Activated naive CD8-positive, alpha-beta T cell treated with anti-CD3 and anti-CD28 coated beads, Interleukin-2, amount 50 U/mL, for 24 hours (primary cell): ENCODE measurements at regions not wholly inside any gene's neighbourhood (a gene's known extent, or its start where the extent isn't known, plus 50 kb on each side); places are given as distances from the start of the nearest gene placed in this dataset.
"Not testable (repeated sequence)": the region's sequence is repeated elsewhere in the genome, so short reads cannot be mapped to it uniquely, and the experiment has no call there.

Experiments used
- ATAC-seq: fragments of 150-1000 bp; cut with Tn5 transposase; one replicate; pipeline ENCODE4 v1.10.0; 2021
- DNase-seq: peaks from one replicate; pipeline ENCODE4 v3.0.0; 2021
- H3K27ac Mint-ChIP-seq: one replicate; pipeline ENCODE4 v1.8.0; 2021; ENCODE audit warnings: mild to moderate bottlenecking, mixed read lengths
- H3K27me3 Mint-ChIP-seq: one replicate; pipeline ENCODE4 v1.8.0; 2021; ENCODE audit warnings: mixed read lengths
- H3K36me3 Mint-ChIP-seq: one replicate; pipeline ENCODE4 v1.8.0; 2021; ENCODE audit warnings: low read depth, mixed read lengths
- H3K4me1 Mint-ChIP-seq: one replicate; pipeline ENCODE4 v1.8.0; 2021; ENCODE audit warnings: mixed read lengths
- H3K4me3 Mint-ChIP-seq: one replicate; pipeline ENCODE4 v1.8.0; 2021; ENCODE audit warnings: mild to moderate bottlenecking, moderate library complexity, mixed read lengths
- H3K9me3 Mint-ChIP-seq: one replicate; pipeline ENCODE4 v1.8.0; 2021; ENCODE audit warnings: mixed read lengths

DNA sequence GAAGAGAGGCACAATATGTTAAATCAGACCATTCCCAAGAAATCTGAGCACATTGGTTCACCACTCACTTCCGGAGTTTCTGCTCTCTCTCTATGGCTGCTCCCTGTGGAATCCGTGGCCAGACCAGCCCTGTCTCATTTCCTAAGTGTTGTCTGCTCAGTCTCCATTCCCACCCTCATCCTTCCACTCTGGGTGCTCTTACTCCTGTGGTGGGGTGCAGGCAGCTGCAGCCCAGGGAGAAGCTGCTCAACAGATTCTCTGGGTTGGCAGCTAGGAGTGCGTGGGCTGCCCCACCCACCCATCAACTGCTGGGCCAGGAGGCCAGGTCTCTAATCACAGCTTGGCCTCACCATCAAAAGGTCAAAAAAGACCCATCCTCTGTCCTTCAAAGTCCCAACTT lies 98.3 kb downstream of the ARL4C start:
- no peak overlapping the region for H3K27ac Mint-ChIP-seq
- ATAC-seq (no peak), DNase-seq (no peak)
- H3K4me1 Mint-ChIP-seq, result peaks cover 63% of the 10 kb centered on the region
- H3K36me3 Mint-ChIP-seq, result no peaks in the 10 kb centered on the region
- no peak overlapping the region for H3K4me3 Mint-ChIP-seq
- no peaks in the 10 kb centered on the region for H3K9me3 Mint-ChIP-seq
- peaks cover 1% of the 10 kb centered on the region for H3K27me3 Mint-ChIP-seq

DNA sequence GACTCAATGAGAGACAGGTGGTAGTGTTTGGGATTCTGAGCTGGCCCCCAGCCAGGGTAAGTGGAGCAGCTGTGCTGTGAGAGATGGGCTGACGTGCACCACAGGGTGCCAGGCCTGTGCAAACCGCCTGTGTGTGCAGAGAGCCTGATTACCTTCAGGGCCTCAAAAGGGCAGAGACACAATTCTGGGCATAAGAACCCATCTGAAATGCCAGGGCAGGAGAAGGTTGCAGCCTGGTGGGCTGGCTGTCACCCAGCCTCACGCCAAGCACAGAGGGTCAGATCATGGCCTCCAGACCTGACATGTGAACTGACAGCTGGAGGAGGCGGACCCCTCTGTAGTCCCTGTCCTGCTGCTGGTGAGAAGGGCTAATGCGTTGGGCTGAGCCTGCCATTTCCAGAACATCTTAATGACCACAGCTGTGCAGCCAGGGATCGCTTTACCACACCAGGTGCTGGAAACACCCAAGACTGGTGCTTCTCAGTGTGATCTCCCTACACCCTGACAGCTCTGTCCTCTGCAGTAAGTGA lies 100.9 kb downstream of the ARL4C start:
- Mint-ChIP-seq H3K4me3 (no peak overlapping the region), H3K9me3 (no peaks in the 10 kb centered on the region), H3K27ac (no peak overlapping the region), H3K4me1 (peaks cover 66% of the 10 kb centered on the region), H3K27me3 (no peaks in the 10 kb centered on the region), H3K36me3 (no peaks in the 10 kb centered on the region)
- no peak for ATAC-seq
- DNase-seq, result no peak

DNA sequence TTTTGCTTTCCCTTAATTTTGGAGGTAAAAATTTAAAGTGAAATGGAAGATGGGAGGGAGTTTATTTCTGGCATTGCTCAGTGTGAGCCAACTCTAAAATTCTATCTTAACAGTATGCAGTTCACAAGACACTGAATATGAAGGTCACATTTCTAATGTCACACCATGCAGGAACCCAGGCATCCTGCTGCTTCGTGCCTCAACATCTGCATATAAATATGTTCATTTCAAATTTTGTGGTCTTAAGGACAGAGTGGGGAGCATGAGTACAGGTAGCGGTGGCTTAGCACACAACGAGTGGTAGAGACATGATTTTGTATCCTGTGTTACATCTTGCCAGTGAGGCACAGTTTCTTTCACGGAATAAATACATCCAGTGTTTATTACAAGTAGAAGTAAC lies 102.4 kb downstream of the ARL4C start:
- ATAC-seq, result peak; percentile 77

DNA sequence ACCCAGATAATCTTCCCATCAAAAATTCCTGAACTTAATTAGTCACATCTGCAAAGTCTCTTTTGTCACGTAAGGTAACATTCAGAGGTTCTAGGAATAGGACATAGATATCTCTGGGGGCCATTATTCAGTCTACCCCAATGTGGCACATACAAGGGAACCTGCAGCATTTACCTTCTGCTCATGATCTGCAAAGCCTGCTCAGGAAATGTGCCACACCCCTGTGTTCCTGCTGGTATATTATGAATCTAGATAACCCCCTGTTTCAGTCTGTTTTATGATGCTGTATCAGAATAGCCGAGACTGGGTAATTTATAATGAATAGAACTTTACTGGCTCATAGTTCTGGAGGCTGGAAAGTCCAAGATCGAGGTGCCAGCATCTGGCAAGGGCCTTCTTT lies 103.5 kb downstream of the ARL4C start:
- no peak overlapping the region for H3K4me3 Mint-ChIP-seq

More for the DNA sequence above, 102.4 kb downstream of the ARL4C start:
- no peaks in the 10 kb centered on the region for H3K27me3 Mint-ChIP-seq
- H3K36me3 Mint-ChIP-seq, result no peaks in the 10 kb centered on the region
- peaks cover 55% of the 10 kb centered on the region for H3K4me1 Mint-ChIP-seq
- no peaks in the 10 kb centered on the region for H3K9me3 Mint-ChIP-seq
- peak overlapping the region; percentile 4 for H3K27ac Mint-ChIP-seq
- no peak overlapping the region for H3K4me3 Mint-ChIP-seq
- no peak for DNase-seq

DNA sequence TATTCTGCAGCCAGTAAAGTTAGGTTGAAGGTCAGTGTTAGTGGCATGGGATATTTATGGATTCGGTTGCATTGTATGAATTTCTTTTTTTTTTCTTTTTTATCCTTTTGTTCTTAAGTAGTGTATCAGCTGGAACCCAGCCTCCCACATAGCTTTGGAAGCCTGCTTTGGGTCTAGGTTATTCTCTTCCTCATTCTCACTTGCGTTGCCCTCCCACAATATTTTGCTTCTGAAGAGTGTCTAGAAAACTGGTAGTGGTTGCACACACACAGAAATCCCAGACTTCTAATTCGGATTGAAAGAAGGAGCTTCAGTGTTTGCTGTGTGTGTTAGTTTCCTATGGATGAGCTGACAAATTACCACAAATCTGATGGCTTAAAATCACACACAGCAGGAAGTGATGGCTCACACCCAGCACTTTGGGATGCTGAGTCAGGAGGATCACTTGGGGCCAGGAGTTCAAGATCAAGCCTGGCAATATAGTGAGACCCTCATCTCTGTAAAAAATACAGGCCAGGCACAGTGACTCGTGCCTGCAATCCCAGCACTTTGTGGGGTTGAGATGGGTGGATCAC lies 104.8 kb downstream of the ARL4C start:
- peak overlapping the region; percentile 46 for H3K27ac Mint-ChIP-seq
- ATAC-seq, result no peak
- H3K36me3 Mint-ChIP-seq, result no peaks in the 10 kb centered on the region
- peaks cover 46% of the 10 kb centered on the region for H3K4me1 Mint-ChIP-seq
- no peak for DNase-seq
- no peaks in the 10 kb centered on the region for H3K27me3 Mint-ChIP-seq
- no peak overlapping the region for H3K4me3 Mint-ChIP-seq
- no peaks in the 10 kb centered on the region for H3K9me3 Mint-ChIP-seq

More for the DNA sequence above, 103.5 kb downstream of the ARL4C start:
- H3K9me3 Mint-ChIP-seq, result no peaks in the 10 kb centered on the region
- peak overlapping the region; percentile 28 for H3K27ac Mint-ChIP-seq
- DNase-seq, result no peak
- H3K4me1 Mint-ChIP-seq, result peaks cover 47% of the 10 kb centered on the region
- H3K36me3 Mint-ChIP-seq, result no peaks in the 10 kb centered on the region
- no peak for ATAC-seq
- no peaks in the 10 kb centered on the region for H3K27me3 Mint-ChIP-seq

DNA sequence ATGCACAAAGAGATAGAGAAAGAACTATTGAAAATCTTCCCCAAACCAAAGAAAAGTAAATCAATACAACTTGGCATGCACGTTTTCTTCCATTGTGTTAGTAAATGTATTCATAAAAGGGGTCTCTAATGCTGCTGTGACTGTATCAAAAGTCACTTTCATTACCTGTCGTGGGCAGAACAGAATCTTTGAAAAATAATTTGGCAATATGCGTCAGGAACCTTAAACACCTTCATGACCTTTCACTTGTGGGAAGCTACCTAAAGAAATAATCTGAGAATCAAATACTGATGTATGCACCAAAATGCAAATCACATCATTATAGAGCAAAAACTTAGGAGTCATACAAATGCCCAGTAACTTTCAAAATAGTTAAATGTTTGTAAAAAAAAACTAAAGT lies 105.3 kb downstream of the ARL4C start:
- no peaks in the 10 kb centered on the region for H3K36me3 Mint-ChIP-seq
- no peaks in the 10 kb centered on the region for H3K27me3 Mint-ChIP-seq
- H3K9me3 Mint-ChIP-seq, result no peaks in the 10 kb centered on the region
- ATAC-seq (no peak), DNase-seq (no peak)
- H3K4me3 Mint-ChIP-seq, result no peak overlapping the region
- peak overlapping the region; percentile 32 for H3K27ac Mint-ChIP-seq
- H3K4me1 Mint-ChIP-seq, result peaks cover 46% of the 10 kb centered on the region

DNA sequence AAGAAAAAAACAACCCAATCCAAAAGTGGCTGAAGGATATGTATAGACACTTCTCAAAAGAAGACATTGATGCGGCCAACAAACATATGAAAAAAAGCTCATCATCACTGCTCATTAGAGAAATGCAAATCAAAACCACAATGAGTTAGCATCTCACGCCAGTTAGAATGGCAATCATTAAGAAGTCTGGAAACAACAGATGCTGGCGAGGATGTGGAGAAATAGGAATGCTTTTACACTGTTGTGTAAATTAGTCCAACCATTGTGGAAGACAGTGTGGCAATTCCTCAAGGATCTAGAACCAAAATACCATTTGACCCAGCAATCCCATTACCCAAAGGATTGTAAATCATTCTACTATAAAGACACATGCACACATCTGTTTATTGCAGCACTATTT lies 107.2 kb downstream of the ARL4C start:
- H3K27ac Mint-ChIP-seq, H3K27me3 Mint-ChIP-seq, ATAC-seq, H3K36me3 Mint-ChIP-seq, DNase-seq, H3K9me3 Mint-ChIP-seq, H3K4me3 Mint-ChIP-seq: not testable (repeated sequence)
- H3K4me1 Mint-ChIP-seq, result peaks cover 38% of the 10 kb centered on the region

DNA sequence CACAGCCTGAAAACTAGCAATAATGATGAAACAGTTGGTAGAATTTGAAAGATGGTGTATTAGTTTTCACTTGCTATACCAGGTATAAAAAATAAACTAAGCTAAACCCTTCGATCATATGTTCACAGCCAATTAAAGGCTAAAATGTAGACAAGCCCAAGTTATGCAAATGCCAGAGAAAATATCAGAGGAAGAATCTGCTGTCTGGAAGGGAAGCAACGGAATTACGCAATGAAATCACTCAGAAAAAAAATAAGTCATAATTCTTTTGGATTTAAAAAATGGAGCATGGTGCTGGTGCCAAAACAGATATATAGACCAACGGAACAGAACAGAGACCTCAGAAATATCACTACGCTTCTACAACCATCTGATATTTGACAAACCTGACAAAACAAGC lies 108.3 kb downstream of the ARL4C start:
- Mint-ChIP-seq H3K9me3 (no peaks in the 10 kb centered on the region), H3K36me3 (no peaks in the 10 kb centered on the region), H3K27ac (no peak overlapping the region), H3K4me1 (peaks cover 27% of the 10 kb centered on the region), H3K27me3 (no peaks in the 10 kb centered on the region), H3K4me3 (no peak overlapping the region)
- ATAC-seq (no peak), DNase-seq (no peak)

DNA sequence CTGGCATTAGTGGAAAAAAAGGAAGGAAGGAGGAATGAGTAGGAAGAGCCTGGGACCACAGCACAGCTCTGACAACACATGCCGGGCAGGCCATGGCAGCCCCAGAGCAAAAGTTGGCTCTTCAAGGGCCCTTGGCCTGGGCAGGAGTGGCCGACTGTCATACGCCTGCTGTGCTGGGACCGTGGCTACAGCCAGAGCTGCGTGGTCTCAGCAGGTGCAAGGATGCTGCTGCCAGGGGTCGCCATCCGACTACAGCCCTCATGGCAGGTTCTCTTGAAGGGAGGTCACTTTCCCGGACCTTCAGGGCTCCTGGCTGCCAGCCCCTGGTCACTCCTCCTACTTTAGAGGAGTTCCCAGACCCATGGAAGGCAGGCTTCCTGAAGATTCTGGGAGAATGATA lies 109.9 kb downstream of the ARL4C start:
- DNase-seq (no peak), ATAC-seq (no peak)
- H3K4me3 Mint-ChIP-seq, result no peak overlapping the region
- H3K27ac Mint-ChIP-seq, result no peak overlapping the region
- H3K9me3 Mint-ChIP-seq, result no peaks in the 10 kb centered on the region
- no peaks in the 10 kb centered on the region for H3K27me3 Mint-ChIP-seq
- H3K4me1 Mint-ChIP-seq, result peaks cover 12% of the 10 kb centered on the region
- no peaks in the 10 kb centered on the region for H3K36me3 Mint-ChIP-seq

DNA sequence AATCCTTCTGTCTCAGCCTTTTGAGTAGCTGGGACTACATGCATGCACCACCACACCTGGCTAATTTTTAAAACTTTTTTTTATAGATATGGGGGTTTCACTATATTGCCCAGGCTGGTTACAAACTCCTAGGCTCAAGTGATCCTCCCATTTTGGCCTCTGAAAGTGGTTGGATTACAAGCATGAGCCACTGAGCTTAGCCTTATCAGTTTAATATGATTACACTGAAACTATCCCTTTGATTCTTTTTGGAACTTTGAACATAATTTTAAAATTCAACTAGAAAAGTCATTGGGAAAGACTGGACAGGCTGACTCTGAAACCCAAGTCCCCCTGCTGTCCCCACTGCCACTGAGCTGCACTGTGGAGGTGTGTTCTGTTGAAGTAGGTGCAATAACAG lies 114.8 kb downstream of the ARL4C start:
- no peak overlapping the region for H3K27ac Mint-ChIP-seq
- H3K27me3 Mint-ChIP-seq, result no peaks in the 10 kb centered on the region
- no peak overlapping the region for H3K4me3 Mint-ChIP-seq
- no peaks in the 10 kb centered on the region for H3K4me1 Mint-ChIP-seq
- DNase-seq (no peak), ATAC-seq (no peak)
- H3K9me3 Mint-ChIP-seq, result no peaks in the 10 kb centered on the region
- H3K36me3 Mint-ChIP-seq, result no peaks in the 10 kb centered on the region

DNA sequence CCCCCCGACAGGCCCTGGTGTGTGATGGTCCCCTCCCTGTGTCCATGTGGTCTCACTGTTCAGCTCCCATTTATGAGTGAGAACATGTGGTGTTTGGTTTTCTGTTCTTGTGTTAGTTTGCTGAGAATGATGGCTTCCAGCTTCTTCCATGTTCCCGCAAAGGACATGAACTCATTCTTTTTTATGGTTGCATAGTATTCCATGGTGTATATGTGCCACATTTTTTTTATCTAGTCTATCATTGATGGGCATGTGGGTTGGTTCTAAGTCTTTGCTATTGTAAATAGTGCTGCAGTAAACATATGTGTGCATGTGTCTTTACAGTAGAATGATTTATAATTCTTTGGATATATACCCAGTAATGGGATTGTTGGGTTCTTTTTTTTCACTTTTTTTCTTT lies 117.9 kb downstream of the ARL4C start:
- not testable (repeated sequence) for H3K27me3 Mint-ChIP-seq, DNase-seq, H3K36me3 Mint-ChIP-seq, ATAC-seq, H3K4me3 Mint-ChIP-seq, H3K9me3 Mint-ChIP-seq
- H3K27ac Mint-ChIP-seq, result peak overlapping the region; percentile 49
- peaks cover 18% of the 10 kb centered on the region for H3K4me1 Mint-ChIP-seq

DNA sequence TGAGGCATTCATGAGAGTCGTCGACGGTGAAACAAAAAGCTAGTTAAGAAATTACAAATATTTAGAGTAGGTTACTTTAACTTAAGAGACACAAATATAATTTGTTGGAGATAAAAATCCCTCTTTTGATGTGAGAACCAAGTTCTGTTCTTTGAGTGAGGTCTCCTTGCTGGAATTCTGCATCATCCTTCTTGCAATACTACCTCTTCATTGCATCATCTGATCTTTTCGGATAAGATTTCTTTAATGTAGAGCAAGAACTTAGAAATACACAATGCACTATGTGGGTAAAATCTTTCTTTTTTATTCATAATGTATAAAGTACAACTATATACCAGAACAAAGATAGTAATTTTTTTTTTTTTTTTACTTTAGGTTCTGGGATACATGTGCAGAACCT lies 118.4 kb downstream of the ARL4C start:
- DNase-seq, result no peak
- no peak for ATAC-seq
- Mint-ChIP-seq H3K36me3 (no peaks in the 10 kb centered on the region), H3K9me3 (no peaks in the 10 kb centered on the region), H3K4me1 (peaks cover 23% of the 10 kb centered on the region), H3K27ac (no peak overlapping the region), H3K4me3 (no peak overlapping the region), H3K27me3 (no peaks in the 10 kb centered on the region)

DNA sequence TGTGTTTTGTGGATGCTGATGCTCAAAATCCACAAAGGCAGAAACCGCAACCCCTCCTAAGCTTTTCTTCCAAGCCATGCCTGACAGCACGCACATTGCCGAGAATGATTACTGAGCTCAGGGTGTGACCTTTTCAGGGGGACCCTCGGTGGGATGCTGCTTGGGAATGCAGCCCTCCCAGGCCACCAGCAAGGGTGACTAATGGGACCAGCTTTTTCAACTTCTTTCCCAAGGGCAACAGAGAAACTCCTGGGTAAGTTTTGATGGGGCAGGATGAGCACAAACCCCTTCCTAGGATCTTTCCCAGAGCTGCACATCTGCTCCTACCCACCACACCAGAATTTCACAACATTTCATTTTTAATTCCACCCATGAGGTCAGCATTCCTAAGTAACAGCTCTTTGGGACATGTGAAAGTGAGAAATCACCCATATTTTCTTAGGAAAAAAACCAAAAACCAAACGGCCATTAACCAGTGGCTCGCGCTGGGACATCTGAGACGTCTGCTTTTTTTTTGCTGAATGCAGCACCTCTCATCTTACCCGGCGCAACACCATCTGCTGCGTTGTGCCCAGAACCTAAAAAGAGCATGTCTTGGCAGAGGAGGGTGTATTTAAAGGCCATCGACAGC lies 119.0 kb downstream of the ARL4C start:
- ATAC-seq (no peak), DNase-seq (no peak)
- Mint-ChIP-seq H3K36me3 (no peaks in the 10 kb centered on the region), H3K9me3 (no peaks in the 10 kb centered on the region), H3K27me3 (no peaks in the 10 kb centered on the region), H3K4me3 (no peak overlapping the region), H3K4me1 (peaks cover 29% of the 10 kb centered on the region), H3K27ac (no peak overlapping the region)

DNA sequence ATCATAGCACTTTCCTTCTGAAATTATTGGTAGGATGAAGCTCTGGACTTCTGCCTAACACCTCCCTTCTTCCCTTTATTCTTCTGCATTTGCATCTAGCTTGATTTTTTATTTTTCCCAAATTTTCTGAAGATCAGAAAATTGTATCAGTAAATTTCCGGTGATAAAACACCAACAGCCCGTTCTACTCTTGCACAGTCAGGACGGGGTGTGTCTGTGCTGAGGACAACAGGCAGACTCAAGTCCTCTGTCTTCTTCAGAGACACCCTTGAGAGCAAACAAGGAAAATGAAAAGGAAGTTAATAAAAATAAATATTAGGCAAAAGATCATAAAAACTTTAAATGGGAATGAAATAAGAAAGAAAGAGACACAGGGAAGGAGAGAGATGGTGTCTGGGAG lies 120.7 kb downstream of the ARL4C start:
- no peaks in the 10 kb centered on the region for H3K9me3 Mint-ChIP-seq
- H3K4me1 Mint-ChIP-seq, result peaks cover 44% of the 10 kb centered on the region
- H3K27me3 Mint-ChIP-seq, result no peaks in the 10 kb centered on the region
- H3K27ac Mint-ChIP-seq, result no peak overlapping the region
- ATAC-seq (no peak), DNase-seq (no peak)
- no peak overlapping the region for H3K4me3 Mint-ChIP-seq
- H3K36me3 Mint-ChIP-seq, result no peaks in the 10 kb centered on the region

DNA sequence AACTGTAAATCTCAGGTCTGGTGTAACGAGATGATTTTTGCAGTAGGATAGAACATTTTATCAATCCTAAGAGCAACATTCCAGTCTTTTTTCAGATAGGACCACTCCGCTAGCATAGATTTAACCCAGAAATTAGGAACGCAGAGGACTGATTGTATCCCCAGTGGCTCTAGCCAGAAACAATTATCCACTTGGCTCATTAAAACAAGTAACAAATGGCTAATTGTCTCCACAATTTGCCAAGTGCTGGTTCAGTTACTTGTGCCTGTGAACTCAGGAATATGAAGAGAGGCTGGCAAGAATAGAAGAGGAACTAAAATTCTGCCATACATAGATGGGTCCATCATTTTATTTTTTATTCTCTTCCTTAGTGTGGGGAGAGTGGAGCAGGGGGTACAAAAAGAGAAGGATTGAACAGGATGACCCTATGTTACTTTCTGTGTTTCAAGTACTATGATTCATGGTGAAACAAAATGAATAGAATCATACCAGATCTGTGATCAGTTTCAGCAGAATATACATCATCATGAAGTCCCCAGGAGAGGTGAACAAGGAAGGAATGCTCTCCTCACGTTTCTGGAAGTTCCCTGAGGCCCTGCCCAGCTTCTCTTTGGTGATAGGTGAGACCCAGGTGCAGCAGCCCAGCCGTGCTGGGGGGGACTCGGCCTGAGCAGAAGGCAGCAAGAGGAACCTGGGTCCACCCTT lies 121.6 kb downstream of the ARL4C start:
- Mint-ChIP-seq H3K27ac (no peak overlapping the region), H3K4me1 (peaks cover 51% of the 10 kb centered on the region), H3K4me3 (no peak overlapping the region), H3K9me3 (no peaks in the 10 kb centered on the region), H3K36me3 (no peaks in the 10 kb centered on the region), H3K27me3 (no peaks in the 10 kb centered on the region)
- ATAC-seq (no peak), DNase-seq (no peak)
